Suppressor macrophage (primary cell): ENCODE measurements at regions not wholly inside any gene's neighbourhood (a gene's known extent, or its start where the extent isn't known, plus 50 kb on each side); places are given as distances from the start of the nearest gene placed in this dataset.

Experiments used
- DNase-seq, 4 experiments: peaks; one replicate each; pipeline ENCODE4 v3.0.0-alpha.2; 2020 to 2022

DNA sequence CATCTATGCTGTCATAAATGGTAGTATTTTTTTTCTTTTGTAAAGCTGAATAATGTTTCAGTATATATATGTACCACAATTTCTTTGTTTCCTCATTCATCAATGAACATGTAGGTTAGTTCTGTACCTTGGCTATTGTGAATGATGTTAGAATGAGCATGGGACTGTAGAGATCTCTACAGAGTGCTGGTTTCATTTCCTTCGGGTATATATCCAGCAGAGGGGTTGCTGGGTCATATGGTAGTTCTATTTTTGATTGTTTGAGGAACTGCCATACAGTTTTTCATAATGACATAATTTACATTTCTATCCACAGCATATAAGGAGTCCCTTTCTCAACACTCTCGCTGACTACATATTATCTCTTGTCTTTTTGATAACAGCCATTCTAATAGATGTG lies 243.5 kb downstream of the CDH7 start:
- DNase-seq: peak in 2 of 4 experiments; percentile 21 to 55

GRCh38 chr18:65990944-65991708 lies 240.3 kb downstream of the CDH7 start:
- DNase-seq: peak in 1 of 4 experiments; percentile 18

DNA sequence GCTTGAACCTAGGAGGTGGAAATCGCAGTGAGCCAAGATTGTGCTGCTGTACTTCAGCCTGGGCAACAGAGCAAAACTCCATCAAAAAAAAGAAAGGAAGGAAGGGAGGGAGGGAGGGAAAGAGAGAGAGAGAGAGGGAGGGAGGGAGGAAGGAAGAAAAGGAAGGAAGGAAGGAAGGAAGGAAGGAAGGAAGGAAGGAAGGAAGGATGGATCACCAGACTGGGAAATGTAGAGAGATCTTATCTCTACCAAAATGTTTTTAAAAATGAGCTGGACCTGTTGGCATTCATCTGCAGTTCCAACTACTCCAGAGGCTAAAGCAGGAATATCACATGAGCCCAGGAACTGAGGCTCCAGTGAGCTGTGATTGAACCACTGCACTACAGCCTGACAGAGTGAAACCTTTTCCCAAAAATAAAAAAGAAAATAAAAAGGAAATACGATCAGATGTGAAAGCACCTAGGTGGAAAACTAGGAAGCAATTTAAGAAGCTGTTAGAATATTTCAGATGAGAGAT lies 239.4 kb downstream of the CDH7 start:
- DNase-seq: no peak

GRCh38 chr18:65988972-65989371 lies 238.2 kb downstream of the CDH7 start:
- no peak for DNase-seq

- no peak for DNase-seq
Observed at GRCh38 chr18:65988386-65988785, 237.6 kb downstream of the CDH7 start.

GRCh38 chr18:65983750-65984149 lies 232.9 kb downstream of the CDH7 start:
- no peak for DNase-seq

DNA sequence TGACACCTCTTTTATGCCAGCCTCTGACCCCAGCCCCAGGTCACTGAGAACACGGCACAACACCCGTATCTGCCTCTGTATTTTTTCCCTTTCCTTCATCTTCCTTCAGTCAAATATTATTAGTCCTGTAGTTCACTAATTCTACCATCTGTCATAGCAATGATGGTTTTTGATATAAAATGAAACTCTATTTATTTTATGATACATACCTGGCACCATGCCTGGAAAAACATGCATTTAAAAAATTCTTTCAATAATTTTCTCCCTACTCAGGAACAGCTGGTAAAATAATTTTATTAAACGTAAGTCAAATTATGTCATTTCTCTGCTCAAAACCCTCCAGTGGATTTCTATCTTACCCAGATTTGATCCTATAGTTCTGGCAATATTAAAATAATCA lies 224.7 kb downstream of the CDH7 start:
- DNase-seq: no peak

DNA sequence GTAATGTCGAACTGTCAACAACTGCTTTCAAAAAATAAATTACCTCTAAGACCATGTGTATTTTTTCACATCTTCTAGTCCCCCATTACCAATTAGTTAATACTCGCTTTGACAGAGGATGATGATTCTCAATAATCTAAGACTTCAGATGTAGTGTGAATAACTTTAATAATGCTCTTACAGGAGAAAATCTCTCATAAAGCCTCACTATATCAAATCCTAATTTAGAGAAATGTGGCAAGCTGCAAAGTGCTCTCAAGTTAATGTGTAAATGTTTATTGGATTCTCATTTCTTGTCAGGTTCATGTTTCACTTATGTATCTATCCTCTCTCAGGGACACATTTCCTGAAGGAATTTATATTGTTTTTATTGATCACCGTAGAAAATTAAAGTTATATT lies 223.9 kb downstream of the CDH7 start:
- DNase-seq: no peak

GRCh38 chr18:65968239-65969004 lies 217.6 kb downstream of the CDH7 start:
- peak in 1 of 4 experiments; percentile 6 for DNase-seq

GRCh38 chr18:65955747-65956146 lies 204.9 kb downstream of the CDH7 start:
- no peak for DNase-seq

DNA sequence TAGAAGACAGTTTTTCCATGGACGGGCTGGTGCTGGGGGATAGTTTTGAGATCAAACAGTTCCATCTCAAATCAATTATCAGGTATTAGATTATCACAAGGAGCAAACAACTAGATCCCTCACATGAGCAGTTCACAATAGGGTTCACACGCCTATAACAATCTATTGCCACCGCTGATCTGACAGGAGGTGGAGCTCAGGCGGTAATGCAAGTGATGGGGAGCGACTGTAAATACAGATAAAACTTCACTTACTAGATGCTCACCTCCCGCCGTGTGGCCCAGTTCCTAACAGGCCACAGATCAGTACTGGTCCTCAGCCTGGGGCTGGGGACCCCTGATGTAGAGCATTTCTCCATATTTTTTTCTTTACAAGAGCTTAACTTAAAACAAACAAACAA lies 203.6 kb downstream of the CDH7 start:
- DNase-seq: no peak

DNA sequence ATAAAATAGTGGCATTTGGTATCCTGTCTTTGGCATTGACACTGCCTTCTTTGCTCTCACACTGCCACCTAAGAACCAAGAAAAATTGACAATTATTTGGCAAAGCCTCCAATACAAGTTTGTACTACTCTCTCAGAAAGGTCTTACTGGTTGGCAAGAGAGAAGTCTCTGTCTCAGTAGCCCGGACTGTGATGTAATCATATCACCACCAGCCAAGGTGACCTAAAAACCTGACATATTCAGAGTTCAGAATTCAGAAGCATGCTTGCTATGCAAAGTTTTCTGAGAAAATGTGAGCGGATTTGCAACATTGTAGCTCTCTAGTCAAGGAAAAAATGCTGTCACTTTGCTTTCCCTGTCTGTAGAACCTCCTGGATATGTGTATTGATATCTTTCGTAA lies 196.0 kb downstream of the CDH7 start:
- DNase-seq: no peak

- no peak for DNase-seq
Observed at GRCh38 chr18:65943268-65943667, 192.5 kb downstream of the CDH7 start.

- no peak for DNase-seq
Observed at GRCh38 chr18:65942854-65943253, 192.0 kb downstream of the CDH7 start.

- no peak for DNase-seq
Observed at GRCh38 chr18:65942104-65942503, 191.3 kb downstream of the CDH7 start.

DNA sequence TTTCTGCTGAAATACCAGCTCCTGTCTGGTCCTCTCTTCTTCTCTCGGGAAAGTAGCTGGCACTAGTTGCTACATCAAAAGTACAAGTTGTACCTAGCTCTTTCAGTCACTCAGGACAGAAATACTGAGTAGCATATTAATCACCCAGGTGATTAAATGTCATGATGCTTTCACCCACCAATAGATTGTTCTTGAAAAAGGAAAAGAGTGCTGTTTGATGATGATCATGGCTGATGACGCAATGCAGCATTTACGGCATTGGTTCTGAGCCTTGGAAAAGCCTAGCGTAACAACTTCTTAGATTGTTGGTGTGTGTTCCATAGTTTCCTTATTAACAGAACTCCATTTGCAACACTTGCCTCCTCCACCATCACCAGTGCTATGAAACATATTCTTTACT lies 190.7 kb downstream of the CDH7 start:
- DNase-seq: no peak
